HCT116 (cell line): ENCODE measurements at regions not wholly inside any gene's neighbourhood (a gene's known extent, or its start where the extent isn't known, plus 50 kb on each side); places are given as distances from the start of the nearest gene placed in this dataset.
A peak's percentile ranks its signal among the peaks of the same experiment; 100 is the strongest.

ENCODE experiments used
- ATAC-seq: fragments of 200-7000 bp; cut with Tn5 transposase; 2 replicates; pipeline ENCODE4 v1.9.1; 2020; ENCODE audit warnings: mild to moderate bottlenecking, moderate library complexity
- BruUV-seq: library from RNA; stranded (reverse); fragments of 400-500 nt; replicated peaks from 2 replicates; lab custom pipeline; 2021; lab: Mats Ljungman, UMichigan
- CTCF ChIA-PET: fragments of 300-600 bp; sonication (Branson Sonifier 250); formaldehyde crosslinking; loops from one replicate; lab custom pipeline; 2021; ENCODE audit warnings: antibody characterized with exemption; lab: Charles Lee
- POLR2A ChIA-PET: fragments of 300-600, 350-600 bp; sonication (Branson Sonifier 250); formaldehyde crosslinking; loops from one replicate; lab custom pipeline; 2021; ENCODE audit warnings: antibody characterized with exemption; lab: Charles Lee
- RAD21 ChIA-PET, 2 experiments: fragments of 300-600 bp; sonication (Branson Sonifier 250); formaldehyde crosslinking; loops; one replicate each; lab custom pipeline; 2023; ENCODE audit warnings: low total read pairs in 2 of 2; ENCODE audit not compliant: uncharacterized antibody in 2 of 2, unreplicated experiment in 2 of 2, low non-redundant PET in 1 of 2; lab: Charles Lee
- DNase-seq: peaks from one replicate; pipeline ENCODE4 v3.0.0-alpha.2; 2010; ENCODE audit warnings: low read depth, low spot score
- H2AFZ ChIP-seq: fragments of 200-600 bp; shearing (Covaris generic), sonication (generic); 2 replicates; pipeline ENCODE4 v1.6.1; 2017; ENCODE audit warnings: low read depth, mixed run types, mixed read lengths, antibody characterized with exemption, low read length; ENCODE audit not compliant: poor library complexity, severe bottlenecking
- H3K27ac ChIP-seq: 2 replicates; pipeline ENCODE4 v1.5.1; 2012; ENCODE audit warnings: low read depth, low read length
- H3K27me3 ChIP-seq: fragments of 200-600 bp; sonication (generic); 2 replicates; pipeline ENCODE4 v1.6.1; 2016; ENCODE audit warnings: mixed run types, low read length, mixed read lengths; ENCODE audit not compliant: insufficient read depth
- H3K36me3 ChIP-seq, 2 experiments: fragments of 200-500 bp in 1 of 2; fragments of 200-600 bp in 1 of 2; sonication (Bioruptor generic) in 1 of 2; sonication (generic) in 1 of 2; 2 replicates each; pipeline versions ENCODE4 v1.5.1 to v1.6.1; 2014 to 2016; ENCODE audit warnings: low read length in 2 of 2, inconsistent platforms in 1 of 2, mixed read lengths in 1 of 2, mixed run types in 1 of 2; ENCODE audit not compliant: insufficient read depth in 2 of 2, control insufficient read depth in 1 of 2
- H3K4me1 ChIP-seq, 2 experiments: fragments of 200-600 bp in 1 of 2; sonication (generic) in 1 of 2; 2 replicates each; pipeline versions ENCODE4 v1.5.1 to v1.6.1; 2012 to 2017; ENCODE audit warnings: low read length in 2 of 2, inconsistent platforms in 1 of 2, mild to moderate bottlenecking in 1 of 2, mixed read lengths in 1 of 2, mixed run types in 1 of 2, moderate library complexity in 1 of 2; ENCODE audit not compliant: insufficient read depth in 2 of 2, control insufficient read depth in 1 of 2
- H3K4me2 ChIP-seq: fragments of 200-600 bp; sonication (generic); 2 replicates; pipeline ENCODE4 v1.6.1; 2017; ENCODE audit warnings: mixed run types, low read length, mixed read lengths
- H3K4me3 ChIP-seq, 2 experiments: fragments of 200-600 bp in 1 of 2; sonication (generic) in 1 of 2; replicated peaks in 1 of 2; 2 replicates each; pipeline ENCODE4 v1.5.1; 2011 to 2016; ENCODE audit warnings: low read length in 2 of 2, control low read depth in 1 of 2, low read depth in 1 of 2, mild to moderate bottlenecking in 1 of 2, mixed read lengths in 1 of 2, mixed run types in 1 of 2
- H3K79me2 ChIP-seq: fragments of 200-600 bp; sonication (generic); 2 replicates; pipeline ENCODE4 v1.6.1; 2017; ENCODE audit warnings: mild to moderate bottlenecking, mixed run types, low read length, moderate library complexity, mixed read lengths; ENCODE audit not compliant: insufficient read depth
- H3K9ac ChIP-seq: fragments of 200-600 bp; sonication (generic); 2 replicates; pipeline ENCODE4 v1.6.1; 2016; ENCODE audit warnings: low read length, mixed read lengths
- H3K9me2 ChIP-seq: fragments of 200-600 bp; sonication (generic), shearing (Covaris generic); 2 replicates; pipeline ENCODE4 v1.6.1; 2017; ENCODE audit warnings: mixed run types, mild to moderate bottlenecking, moderate library complexity; ENCODE audit not compliant: insufficient read depth
- H3K9me3 ChIP-seq, 2 experiments: fragments of 200-500 bp in 1 of 2; fragments of 200-600 bp in 1 of 2; sonication (Bioruptor generic) in 1 of 2; sonication (generic) in 1 of 2; 2 replicates each; pipeline ENCODE4 v1.6.1; 2014 to 2017; ENCODE audit warnings: low read length in 2 of 2, mixed read lengths in 2 of 2, inconsistent platforms in 1 of 2, low read depth in 1 of 2, mild to moderate bottlenecking in 1 of 2, mixed run types in 1 of 2, moderate library complexity in 1 of 2; ENCODE audit not compliant: control insufficient read depth in 1 of 2, insufficient read depth in 1 of 2
- H4K20me1 ChIP-seq: fragments of 200-600 bp; sonication (generic), shearing (Covaris generic); 2 replicates; pipeline ENCODE4 v1.6.1; 2017; ENCODE audit warnings: mixed run types, mild to moderate bottlenecking, moderate library complexity; ENCODE audit not compliant: insufficient read depth
- CBX3 ChIP-seq: IDR thresholded peaks from 2 replicates; pipeline ENCODE4 v1.6.1; 2012; ENCODE audit warnings: low read depth
- CEBPB ChIP-seq: IDR thresholded peaks from 2 replicates; pipeline ENCODE4 v1.6.1; 2012; ENCODE audit warnings: low read depth
- EGR1 ChIP-seq: IDR thresholded peaks from 2 replicates; pipeline ENCODE4 v1.6.1; 2012; ENCODE audit warnings: low read depth
- ELF1 ChIP-seq: IDR thresholded peaks from 2 replicates; pipeline ENCODE4 v1.6.1; 2012; ENCODE audit warnings: low read depth, borderline replicate concordance
- EZH2 ChIP-seq: fragments of 200-600 bp; sonication (generic); IDR thresholded peaks from 2 replicates; pipeline ENCODE4 v1.6.1; 2017; ENCODE audit warnings: antibody characterized with exemption, mixed run types
- EZH2phosphoT487 ChIP-seq: fragments of 200-600 bp; IDR thresholded peaks from 2 replicates; pipeline ENCODE4 v1.6.1; 2018; ENCODE audit warnings: antibody characterized with exemption, borderline replicate concordance
- FOSL1 ChIP-seq: IDR thresholded peaks from 2 replicates; pipeline ENCODE4 v1.6.1; 2012; ENCODE audit warnings: low read depth
- JUND ChIP-seq: IDR thresholded peaks from 2 replicates; pipeline ENCODE4 v1.6.1; 2012
- POLR2A ChIP-seq: IDR thresholded peaks from 2 replicates; pipeline ENCODE4 v1.7.0; 2011; ENCODE audit warnings: borderline replicate concordance; ENCODE audit not compliant: insufficient read depth, insufficient read length; ENCODE audit errors: extremely low read depth
- POLR2AphosphoS5 ChIP-seq: IDR thresholded peaks from 2 replicates; pipeline ENCODE4 v1.6.1; 2011; ENCODE audit warnings: mild to moderate bottlenecking, low read depth, low read length, moderate library complexity
- RAD21 ChIP-seq: IDR thresholded peaks from 2 replicates; pipeline ENCODE4 v1.6.1; 2012; ENCODE audit warnings: low read depth, mild to moderate bottlenecking
- SIN3A ChIP-seq: IDR thresholded peaks from 2 replicates; pipeline ENCODE4 v1.6.1; 2012; ENCODE audit warnings: low read depth
- SP1 ChIP-seq: IDR thresholded peaks from 2 replicates; pipeline ENCODE4 v1.6.1; 2012; ENCODE audit warnings: low read depth
- SRF ChIP-seq: IDR thresholded peaks from 2 replicates; pipeline ENCODE4 v1.6.1; 2012; ENCODE audit warnings: low read depth
- TCF7L2 ChIP-seq: IDR thresholded peaks from 2 replicates; pipeline ENCODE4 v1.7.0; 2011; ENCODE audit warnings: borderline replicate concordance, inconsistent platforms; ENCODE audit not compliant: insufficient read depth, insufficient read length; ENCODE audit errors: extremely low read depth
- YY1 ChIP-seq: IDR thresholded peaks from 2 replicates; pipeline ENCODE4 v1.6.1; 2011; ENCODE audit warnings: low read length, low read depth, moderate library complexity, mild to moderate bottlenecking; ENCODE audit not compliant: insufficient replicate concordance; ENCODE audit errors: extremely low read depth
- ZFX ChIP-seq: fragments of 450-650 bp; IDR thresholded peaks from 2 replicates; pipeline ENCODE4 v1.6.1; 2017
- ZNF274 ChIP-seq: fragments of 200-500 bp; sonication (Bioruptor generic); IDR thresholded peaks from 2 replicates; pipeline ENCODE4 v1.6.1; 2014; ENCODE audit warnings: mild to moderate bottlenecking, low read depth, low read length, inconsistent platforms
- intact Hi-C: fragments of 100-400 bp; cut with micrococcal nuclease; formaldehyde crosslinking; loops from 2 replicates; pipeline ENCODE4 v1.10.0; 2022
- TF ChIP-seq, protein P1 (sequence below): IDR thresholded peaks from 2 replicates; pipeline ENCODE4 v1.6.1; 2011; ENCODE audit warnings: mild to moderate bottlenecking, low read length, moderate library complexity; ENCODE audit not compliant: insufficient replicate concordance; ENCODE audit errors: extremely low read depth
- TF ChIP-seq, protein P2 (sequence below): IDR thresholded peaks from 2 replicates; pipeline ENCODE4 v1.6.1; 2012
- TF ChIP-seq, protein P3 (sequence below): IDR thresholded peaks from 2 replicates; pipeline ENCODE4 v1.6.1; 2012; ENCODE audit warnings: low read depth

DNA sequence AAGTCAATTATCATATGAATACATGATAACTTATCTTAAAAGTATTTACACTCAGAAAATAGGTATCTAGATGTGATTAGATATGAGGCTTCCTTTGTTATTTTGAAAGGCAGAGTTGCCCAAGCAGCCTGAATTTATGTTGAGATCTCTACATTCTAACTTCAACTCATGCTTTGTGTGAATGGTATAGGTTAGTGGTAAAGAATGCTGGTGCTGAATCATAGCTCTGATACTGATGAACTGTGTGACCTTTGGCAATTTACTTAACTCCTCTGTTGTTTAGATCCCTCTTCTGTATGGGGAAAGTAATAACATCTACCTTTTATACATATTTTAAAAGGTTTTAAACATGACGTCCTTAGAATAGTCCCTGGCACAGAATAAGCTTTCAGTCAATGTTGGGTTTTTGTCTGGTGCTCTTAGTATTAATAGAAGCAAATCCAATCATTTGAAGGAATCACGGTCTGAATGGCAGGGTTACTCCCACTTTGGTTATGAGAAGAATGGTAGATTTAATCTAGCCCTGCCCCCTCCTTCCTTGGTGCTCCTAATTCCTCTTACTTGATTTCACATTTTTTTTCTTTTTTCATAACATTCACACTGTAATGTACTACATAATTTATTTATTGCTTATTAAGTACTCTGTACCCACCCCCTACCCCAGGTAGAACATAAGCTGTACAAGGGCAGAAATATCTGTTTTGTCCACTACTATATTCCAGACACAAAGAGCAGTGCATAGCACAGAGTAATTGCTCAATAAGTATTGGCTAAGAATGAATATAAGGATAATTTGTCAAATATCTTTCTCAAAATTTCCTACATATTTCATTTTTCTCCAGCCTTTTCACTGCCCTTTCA is 203.3 kb upstream of the KRR1 start:
- ChIA-PET CTCF (interaction anchor here (2.0 kb wide), 1 partner anchor 11 kb away, joined by 9 read pairs; no protein-coding TSS in a partner anchor), RAD21 (no interaction called here), POLR2A (interaction anchor here (0.7 to 11.0 kb wide), 10 partner anchors 10 to 628 kb away, joined by 3 to 89 read pairs (median 4); no protein-coding TSS in a partner anchor)
- Histone ChIP-seq H3K4me3 (no peak overlapping the region), H2AFZ (no peak overlapping the region), H3K27me3 (no peaks in the 10 kb centered on the region), H3K79me2 (peaks cover 7% of the 10 kb centered on the region; the same call in 1 of the 2 replicates), H3K9me2 (no peaks in the 10 kb centered on the region), H3K27ac (peak overlapping the region; percentile 100), H3K9ac (peak overlapping the region; percentile 60), H3K9me3 (no peaks in the 10 kb centered on the region), H3K4me1 (peaks cover 76 to 93% of the 10 kb centered on the region in 2 experiments), H4K20me1 (no peaks in the 10 kb centered on the region), H3K4me2 (peak overlapping the region; percentile 42), H3K36me3 (no peaks in the 10 kb centered on the region)
- TSS peak; percentile 56 for BruUV-seq
- intact Hi-C loops: loop anchor here (5.0 kb wide), 1 partner anchor 738 kb away; no protein-coding TSS in a partner anchor
- ATAC-seq: peak; percentile 62
- DNase-seq: peak; percentile 66
- TF ChIP-seq SIN3A (no peak), ZNF274 (no peak), FOSL1 (no peak; the same call in 1 of the 2 replicates), SRF (0 out of 2 replicates have a peak, but pooled peaks have one; percentile 14), YY1 (no peak), CEBPB (peak; percentile 67), EZH2 (no peak), TCF7L2 (no peak), JUND (peak; percentile 56), POLR2A (no peak), ZFX (no peak), ELF1 (no peak), CBX3 (no peak), EZH2phosphoT487 (no peak), EGR1 (0 out of 2 replicates have a peak, but pooled peaks have one; percentile 9), POLR2AphosphoS5 (peak; percentile 39; the same call in 1 of the 2 replicates), RAD21 (peak; percentile 17), SP1 (no peak; the same call in none of the 2 replicates)
- TF ChIP-seq, protein P1, sequence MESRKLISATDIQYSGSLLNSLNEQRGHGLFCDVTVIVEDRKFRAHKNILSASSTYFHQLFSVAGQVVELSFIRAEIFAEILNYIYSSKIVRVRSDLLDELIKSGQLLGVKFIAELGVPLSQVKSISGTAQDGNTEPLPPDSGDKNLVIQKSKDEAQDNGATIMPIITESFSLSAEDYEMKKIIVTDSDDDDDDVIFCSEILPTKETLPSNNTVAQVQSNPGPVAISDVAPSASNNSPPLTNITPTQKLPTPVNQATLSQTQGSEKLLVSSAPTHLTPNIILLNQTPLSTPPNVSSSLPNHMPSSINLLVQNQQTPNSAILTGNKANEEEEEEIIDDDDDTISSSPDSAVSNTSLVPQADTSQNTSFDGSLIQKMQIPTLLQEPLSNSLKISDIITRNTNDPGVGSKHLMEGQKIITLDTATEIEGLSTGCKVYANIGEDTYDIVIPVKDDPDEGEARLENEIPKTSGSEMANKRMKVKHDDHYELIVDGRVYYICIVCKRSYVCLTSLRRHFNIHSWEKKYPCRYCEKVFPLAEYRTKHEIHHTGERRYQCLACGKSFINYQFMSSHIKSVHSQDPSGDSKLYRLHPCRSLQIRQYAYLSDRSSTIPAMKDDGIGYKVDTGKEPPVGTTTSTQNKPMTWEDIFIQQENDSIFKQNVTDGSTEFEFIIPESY: no peak
- TF ChIP-seq, protein P2, sequence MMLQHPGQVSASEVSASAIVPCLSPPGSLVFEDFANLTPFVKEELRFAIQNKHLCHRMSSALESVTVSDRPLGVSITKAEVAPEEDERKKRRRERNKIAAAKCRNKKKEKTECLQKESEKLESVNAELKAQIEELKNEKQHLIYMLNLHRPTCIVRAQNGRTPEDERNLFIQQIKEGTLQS: no peak
- TF ChIP-seq, protein P3, sequence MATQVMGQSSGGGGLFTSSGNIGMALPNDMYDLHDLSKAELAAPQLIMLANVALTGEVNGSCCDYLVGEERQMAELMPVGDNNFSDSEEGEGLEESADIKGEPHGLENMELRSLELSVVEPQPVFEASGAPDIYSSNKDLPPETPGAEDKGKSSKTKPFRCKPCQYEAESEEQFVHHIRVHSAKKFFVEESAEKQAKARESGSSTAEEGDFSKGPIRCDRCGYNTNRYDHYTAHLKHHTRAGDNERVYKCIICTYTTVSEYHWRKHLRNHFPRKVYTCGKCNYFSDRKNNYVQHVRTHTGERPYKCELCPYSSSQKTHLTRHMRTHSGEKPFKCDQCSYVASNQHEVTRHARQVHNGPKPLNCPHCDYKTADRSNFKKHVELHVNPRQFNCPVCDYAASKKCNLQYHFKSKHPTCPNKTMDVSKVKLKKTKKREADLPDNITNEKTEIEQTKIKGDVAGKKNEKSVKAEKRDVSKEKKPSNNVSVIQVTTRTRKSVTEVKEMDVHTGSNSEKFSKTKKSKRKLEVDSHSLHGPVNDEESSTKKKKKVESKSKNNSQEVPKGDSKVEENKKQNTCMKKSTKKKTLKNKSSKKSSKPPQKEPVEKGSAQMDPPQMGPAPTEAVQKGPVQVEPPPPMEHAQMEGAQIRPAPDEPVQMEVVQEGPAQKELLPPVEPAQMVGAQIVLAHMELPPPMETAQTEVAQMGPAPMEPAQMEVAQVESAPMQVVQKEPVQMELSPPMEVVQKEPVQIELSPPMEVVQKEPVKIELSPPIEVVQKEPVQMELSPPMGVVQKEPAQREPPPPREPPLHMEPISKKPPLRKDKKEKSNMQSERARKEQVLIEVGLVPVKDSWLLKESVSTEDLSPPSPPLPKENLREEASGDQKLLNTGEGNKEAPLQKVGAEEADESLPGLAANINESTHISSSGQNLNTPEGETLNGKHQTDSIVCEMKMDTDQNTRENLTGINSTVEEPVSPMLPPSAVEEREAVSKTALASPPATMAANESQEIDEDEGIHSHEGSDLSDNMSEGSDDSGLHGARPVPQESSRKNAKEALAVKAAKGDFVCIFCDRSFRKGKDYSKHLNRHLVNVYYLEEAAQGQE: no peak
